IPS-15b (cell line): ENCODE measurements at regions not wholly inside any gene's neighbourhood (a gene's known extent, or its start where the extent isn't known, plus 50 kb on each side); places are given as distances from the start of the nearest gene placed in this dataset.

ENCODE experiments used
- H3K27me3 ChIP-seq: one replicate; pipeline ENCODE4 v1.6.1; 2013; ENCODE audit warnings: low read length; ENCODE audit not compliant: control insufficient read depth, insufficient read depth
- H3K36me3 ChIP-seq: one replicate; pipeline ENCODE4 v1.6.1; 2013; ENCODE audit warnings: low read length; ENCODE audit not compliant: control insufficient read depth, insufficient read depth
- H3K4me1 ChIP-seq: one replicate; pipeline ENCODE4 v1.6.1; 2013; ENCODE audit warnings: mild to moderate bottlenecking, low read length; ENCODE audit not compliant: control insufficient read depth, insufficient read depth
- H3K4me3 ChIP-seq: one replicate; pipeline ENCODE4 v1.5.1; 2013; ENCODE audit warnings: low read depth, low read length
- H3K9ac ChIP-seq: one replicate; pipeline ENCODE4 v1.6.1; 2013; ENCODE audit warnings: low read depth, mild to moderate bottlenecking, low read length
- H3K9me3 ChIP-seq: one replicate; pipeline ENCODE4 v1.6.1; 2013; ENCODE audit warnings: mild to moderate bottlenecking, low read length; ENCODE audit not compliant: control insufficient read depth, insufficient read depth

GRCh38 chr1:64318428-64318827, 115.0 kb downstream of the UBE2U start:
- H3K4me1 ChIP-seq = no peaks in the 10 kb centered on the region
- no peaks in the 10 kb centered on the region for H3K9me3 ChIP-seq
- no peak overlapping the region for H3K4me3 ChIP-seq
- H3K36me3 ChIP-seq = no peaks in the 10 kb centered on the region
- no peak overlapping the region for H3K9ac ChIP-seq
- no peaks in the 10 kb centered on the region for H3K27me3 ChIP-seq

DNA sequence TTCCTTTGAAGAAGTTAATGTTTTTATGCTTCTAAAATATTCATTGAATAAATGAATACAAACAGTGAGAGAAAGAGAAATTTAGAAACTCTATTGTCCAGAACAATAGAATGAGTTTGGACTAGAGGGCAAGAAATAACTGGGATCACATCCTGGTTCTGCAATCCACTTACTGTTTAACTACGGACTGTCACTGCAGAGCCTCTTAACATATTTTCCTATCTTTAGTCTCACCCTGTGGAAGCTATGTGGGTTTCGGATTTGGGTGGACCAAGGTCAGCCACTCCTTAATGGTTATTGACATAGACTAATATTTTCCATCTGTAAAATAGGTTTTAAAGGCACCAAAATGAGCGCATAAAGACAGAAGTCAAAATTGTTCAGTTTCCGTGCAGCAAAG, 116.6 kb downstream of the UBE2U start:
- Histone ChIP-seq H3K4me1 (no peaks in the 10 kb centered on the region), H3K36me3 (no peaks in the 10 kb centered on the region), H3K27me3 (no peaks in the 10 kb centered on the region), H3K9ac (no peak overlapping the region), H3K4me3 (no peak overlapping the region), H3K9me3 (no peaks in the 10 kb centered on the region)

DNA sequence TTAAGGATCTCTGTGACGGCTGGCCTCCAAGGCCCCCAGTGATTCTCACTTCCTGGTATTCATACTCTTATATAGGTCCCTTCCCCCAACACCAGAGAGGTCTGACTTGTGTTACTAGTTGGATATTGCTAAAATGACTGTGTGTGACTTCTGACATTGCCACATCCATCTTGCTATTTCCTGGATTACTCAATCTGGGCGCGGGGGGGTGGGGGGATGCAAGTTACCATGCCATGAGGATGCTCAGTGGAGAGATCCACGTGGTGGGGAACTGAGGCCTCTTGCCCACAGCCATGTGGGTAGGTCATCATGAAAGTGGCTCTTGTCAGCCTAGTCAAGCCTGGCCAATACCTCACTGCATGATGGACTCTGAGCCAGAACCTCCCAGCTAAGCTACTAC, 117.0 kb downstream of the UBE2U start:
- no peak overlapping the region for H3K4me3 ChIP-seq
- H3K9ac ChIP-seq = no peak overlapping the region
- H3K4me1 ChIP-seq = no peaks in the 10 kb centered on the region
- H3K9me3 ChIP-seq = no peaks in the 10 kb centered on the region
- no peaks in the 10 kb centered on the region for H3K27me3 ChIP-seq
- H3K36me3 ChIP-seq = no peaks in the 10 kb centered on the region

GRCh38 chr1:64320922-64321614, 117.6 kb downstream of the UBE2U start:
- Histone ChIP-seq H3K36me3 (no peaks in the 10 kb centered on the region), H3K4me3 (no peak overlapping the region), H3K9ac (no peak overlapping the region), H3K4me1 (no peaks in the 10 kb centered on the region), H3K27me3 (no peaks in the 10 kb centered on the region), H3K9me3 (no peaks in the 10 kb centered on the region)

- Histone ChIP-seq H3K27me3 (no peaks in the 10 kb centered on the region), H3K4me1 (no peaks in the 10 kb centered on the region), H3K9me3 (no peaks in the 10 kb centered on the region), H3K4me3 (no peak overlapping the region), H3K9ac (no peak overlapping the region), H3K36me3 (no peaks in the 10 kb centered on the region)
Observed at GRCh38 chr1:64323054-64323453, 119.6 kb downstream of the UBE2U start.

GRCh38 chr1:64323882-64324281, 120.5 kb downstream of the UBE2U start:
- no peak overlapping the region for H3K9ac ChIP-seq
- no peaks in the 10 kb centered on the region for H3K36me3 ChIP-seq

DNA sequence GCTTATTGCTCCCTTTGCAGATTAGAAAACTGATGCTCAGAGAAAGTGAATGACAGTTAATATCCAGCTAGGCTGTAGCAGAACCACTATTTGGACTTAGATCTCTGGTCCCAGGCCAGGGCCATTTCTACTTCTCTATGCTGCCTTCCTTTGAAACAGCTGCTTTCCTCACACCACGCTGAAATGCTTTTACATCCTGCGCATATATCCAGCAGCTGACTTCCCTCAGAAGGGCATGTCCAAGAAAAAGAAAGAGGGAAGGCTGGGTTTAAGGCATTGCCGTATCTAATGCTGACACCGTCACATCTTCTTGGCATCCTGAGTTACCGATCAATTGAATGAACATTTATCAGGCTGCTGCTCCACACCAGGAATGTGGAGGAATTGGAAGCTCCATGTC, 122.4 kb downstream of the UBE2U start:
- Histone ChIP-seq H3K4me1 (peaks cover 2% of the 10 kb centered on the region), H3K4me3 (no peak overlapping the region), H3K36me3 (no peaks in the 10 kb centered on the region), H3K9ac (no peak overlapping the region), H3K9me3 (no peaks in the 10 kb centered on the region), H3K27me3 (no peaks in the 10 kb centered on the region)

More at GRCh38 chr1:64323882-64324281, 120.5 kb downstream of the UBE2U start:
- Histone ChIP-seq H3K4me3 (no peak overlapping the region), H3K27me3 (no peaks in the 10 kb centered on the region), H3K4me1 (no peaks in the 10 kb centered on the region), H3K9me3 (no peaks in the 10 kb centered on the region)

DNA sequence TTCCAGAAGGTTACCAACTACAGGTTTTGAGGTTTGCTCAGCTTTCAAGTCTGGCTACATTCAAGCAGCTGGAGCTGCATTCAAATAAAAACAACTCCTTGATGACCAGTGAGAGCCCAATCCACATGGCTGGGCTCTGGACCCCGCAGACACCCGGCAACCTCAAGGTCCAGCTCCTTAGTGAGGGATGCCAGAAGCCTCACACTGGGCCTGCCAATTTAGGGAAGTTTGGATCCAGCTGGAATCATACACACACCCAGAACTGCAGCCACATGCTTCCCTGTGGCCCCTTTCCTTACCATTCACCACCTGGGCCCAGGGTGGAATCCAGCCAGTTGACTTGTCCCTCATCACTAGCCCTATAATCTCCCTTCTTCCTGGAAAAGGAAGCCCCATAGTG, 123.7 kb downstream of the UBE2U start:
- H3K27me3 ChIP-seq = no peaks in the 10 kb centered on the region
- H3K9ac ChIP-seq = no peak overlapping the region
- H3K9me3 ChIP-seq = no peaks in the 10 kb centered on the region
- no peaks in the 10 kb centered on the region for H3K36me3 ChIP-seq
- no peak overlapping the region for H3K4me3 ChIP-seq
- peaks cover 2% of the 10 kb centered on the region for H3K4me1 ChIP-seq

- H3K9me3 ChIP-seq = no peaks in the 10 kb centered on the region
- no peaks in the 10 kb centered on the region for H3K36me3 ChIP-seq
- no peaks in the 10 kb centered on the region for H3K27me3 ChIP-seq
- peaks cover 2% of the 10 kb centered on the region for H3K4me1 ChIP-seq
- no peak overlapping the region for H3K4me3 ChIP-seq
- no peak overlapping the region for H3K9ac ChIP-seq
Observed at GRCh38 chr1:64328193-64328592, 124.8 kb downstream of the UBE2U start.

- H3K9me3 ChIP-seq = no peaks in the 10 kb centered on the region
- no peak overlapping the region for H3K9ac ChIP-seq
- no peaks in the 10 kb centered on the region for H3K36me3 ChIP-seq
- no peak overlapping the region for H3K4me3 ChIP-seq
- no peaks in the 10 kb centered on the region for H3K27me3 ChIP-seq
- peaks cover 2% of the 10 kb centered on the region for H3K4me1 ChIP-seq
Observed at GRCh38 chr1:64330839-64331238, 127.4 kb downstream of the UBE2U start.

DNA sequence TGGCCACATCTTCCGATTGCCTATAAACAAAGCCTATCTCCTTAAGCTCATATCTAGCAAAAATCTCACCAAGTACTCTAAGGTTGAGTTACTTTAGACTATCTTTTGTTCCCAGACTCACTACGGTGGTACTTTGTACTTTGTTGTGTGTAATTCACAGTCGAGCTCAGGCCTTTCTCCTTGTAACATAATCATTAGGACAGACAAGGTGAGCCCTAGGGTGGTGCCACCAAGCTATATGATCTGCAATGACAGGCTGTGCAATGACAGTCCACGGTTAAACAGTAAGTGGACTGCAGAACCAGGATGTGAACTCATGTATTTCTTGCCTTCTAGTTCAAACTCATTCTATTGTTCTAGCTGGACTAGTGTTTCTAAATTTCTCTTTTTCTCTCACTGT, 132.2 kb downstream of the UBE2U start:
- H3K9me3 ChIP-seq = no peaks in the 10 kb centered on the region
- H3K27me3 ChIP-seq = no peaks in the 10 kb centered on the region
- no peak overlapping the region for H3K9ac ChIP-seq
- no peak overlapping the region for H3K4me3 ChIP-seq
- H3K36me3 ChIP-seq = no peaks in the 10 kb centered on the region
- no peaks in the 10 kb centered on the region for H3K4me1 ChIP-seq

GRCh38 chr1:64337475-64337874, 132.5 kb upstream of the CACHD1 start:
- H3K27me3 ChIP-seq = no peaks in the 10 kb centered on the region
- no peaks in the 10 kb centered on the region for H3K4me1 ChIP-seq
- no peak overlapping the region for H3K9ac ChIP-seq
- H3K4me3 ChIP-seq = no peak overlapping the region
- no peaks in the 10 kb centered on the region for H3K9me3 ChIP-seq
- no peaks in the 10 kb centered on the region for H3K36me3 ChIP-seq
